ENCODE measurements at regions not wholly inside any gene's neighbourhood (a gene's known extent, or its start where the extent isn't known, plus 50 kb on each side); places are given as distances from the start of the nearest gene placed in this dataset.
"Not testable (repeated sequence)": the region's sequence is repeated elsewhere in the genome, so short reads cannot be mapped to it uniquely, and the experiment has no call there.

- no CpG with 5 or more reads among the region's 15 CpGs for WGBS (ENCODE audit: extremely low coverage, insufficient coverage, low lambda C conversion rate)
- DNase-seq, result no peak
- Histone ChIP-seq H3K36me3 (ENCODE audit: control insufficient read depth, insufficient read depth, low read length) (no peaks in the 10 kb centered on the region), H3K4ac (ENCODE audit: low read depth, low read length) (no peak overlapping the region), H3K27me3 (ENCODE audit: insufficient read depth, low read length, poor library complexity) (no peaks in the 10 kb centered on the region), H2BK5ac (ENCODE audit: low read length) (no peak overlapping the region), H3K79me2 (ENCODE audit: control insufficient read depth, insufficient read depth, low read length) (no peaks in the 10 kb centered on the region), H3K27ac (ENCODE audit: low read depth, low read length) (no peak overlapping the region), H3K4me1 (ENCODE audit: control insufficient read depth, low read depth, low read length) (no peaks in the 10 kb centered on the region), H4K8ac (ENCODE audit: low read depth, low read length) (no peak overlapping the region), H3K23ac (ENCODE audit: low read length) (no peak overlapping the region), H3K4me3 (ENCODE audit: low read length) (no peak overlapping the region), H3K79me1 (ENCODE audit: low read length) (no peaks in the 10 kb centered on the region), H4K5ac (ENCODE audit: low read length) (no peak overlapping the region), H3K9ac (ENCODE audit: low read length) (no peak overlapping the region), H2AK5ac (ENCODE audit: low read length) (no peak overlapping the region), H3K56ac (ENCODE audit: low read length) (no peak overlapping the region), H3K4me2 (ENCODE audit: low read length) (no peak overlapping the region), H2BK15ac (replicated peaks; ENCODE audit: low read depth) (no peak overlapping the region), H2BK120ac (ENCODE audit: low read depth, low read length) (no peak overlapping the region), H3K18ac (ENCODE audit: low read length) (no peak overlapping the region)
Measured at GRCh38 chr11:129709801-129710398, 105.7 kb upstream of the TMEM45B start.

GRCh38 chr11:129710423-129710822 is 105.2 kb upstream of the TMEM45B start:
- Histone ChIP-seq H3K56ac (ENCODE audit: low read length) (no peak overlapping the region), H3K27ac (ENCODE audit: low read depth, low read length) (no peak overlapping the region), H3K4me1 (ENCODE audit: control insufficient read depth, low read depth, low read length) (no peaks in the 10 kb centered on the region), H3K4me2 (ENCODE audit: low read length) (no peak overlapping the region), H2BK15ac (replicated peaks; ENCODE audit: low read depth) (no peak overlapping the region), H2BK120ac (ENCODE audit: low read depth, low read length) (no peak overlapping the region), H4K5ac (ENCODE audit: low read length) (no peak overlapping the region), H2BK5ac (ENCODE audit: low read length) (no peak overlapping the region), H3K79me1 (ENCODE audit: low read length) (no peaks in the 10 kb centered on the region), H3K79me2 (ENCODE audit: control insufficient read depth, insufficient read depth, low read length) (no peaks in the 10 kb centered on the region), H3K18ac (ENCODE audit: low read length) (no peak overlapping the region), H3K9ac (ENCODE audit: low read length) (no peak overlapping the region), H3K4ac (ENCODE audit: low read depth, low read length) (no peak overlapping the region), H3K23ac (ENCODE audit: low read length) (no peak overlapping the region), H2AK5ac (ENCODE audit: low read length) (no peak overlapping the region), H3K36me3 (ENCODE audit: control insufficient read depth, insufficient read depth, low read length) (no peaks in the 10 kb centered on the region), H3K27me3 (ENCODE audit: insufficient read depth, low read length, poor library complexity) (no peaks in the 10 kb centered on the region), H4K8ac (ENCODE audit: low read depth, low read length) (no peak overlapping the region), H3K4me3 (ENCODE audit: low read length) (no peak overlapping the region)
- DNase-seq, result no peak
- no CpG with 5 or more reads among the region's 2 CpGs for WGBS (ENCODE audit: extremely low coverage, insufficient coverage, low lambda C conversion rate)

- no peaks in the 10 kb centered on the region for H3K4me1 ChIP-seq (ENCODE audit: control insufficient read depth, low read depth, low read length)
Measured at GRCh38 chr11:129711760-129712159, 103.9 kb upstream of the TMEM45B start.

GRCh38 chr11:129712486-129713240 is 103.0 kb upstream of the TMEM45B start:
- not testable (repeated sequence) for H3K79me1 ChIP-seq (ENCODE audit: low read length); DNase-seq; H2AK5ac ChIP-seq (ENCODE audit: low read length); H2BK15ac ChIP-seq (replicated peaks; ENCODE audit: low read depth); H3K23ac ChIP-seq (ENCODE audit: low read length); H2BK5ac ChIP-seq (ENCODE audit: low read length); H3K79me2 ChIP-seq (ENCODE audit: control insufficient read depth, insufficient read depth, low read length); H4K8ac ChIP-seq (ENCODE audit: low read depth, low read length); H3K56ac ChIP-seq (ENCODE audit: low read length); H3K4me2 ChIP-seq (ENCODE audit: low read length); H4K5ac ChIP-seq (ENCODE audit: low read length); H3K4me1 ChIP-seq (ENCODE audit: control insufficient read depth, low read depth, low read length); H3K4me3 ChIP-seq (ENCODE audit: low read length); H3K27ac ChIP-seq (ENCODE audit: low read depth, low read length); H2BK120ac ChIP-seq (ENCODE audit: low read depth, low read length); H3K27me3 ChIP-seq (ENCODE audit: insufficient read depth, low read length, poor library complexity); H3K36me3 ChIP-seq (ENCODE audit: control insufficient read depth, insufficient read depth, low read length); H3K9ac ChIP-seq (ENCODE audit: low read length); H3K4ac ChIP-seq (ENCODE audit: low read depth, low read length); H3K18ac ChIP-seq (ENCODE audit: low read length)
- no CpG with 5 or more reads among the region's 25 CpGs for WGBS (ENCODE audit: extremely low coverage, insufficient coverage, low lambda C conversion rate)

More at GRCh38 chr11:129711760-129712159, 103.9 kb upstream of the TMEM45B start:
- Histone ChIP-seq H2BK15ac (replicated peaks; ENCODE audit: low read depth) (no peak overlapping the region), H3K79me2 (ENCODE audit: control insufficient read depth, insufficient read depth, low read length) (no peaks in the 10 kb centered on the region), H2BK5ac (ENCODE audit: low read length) (no peak overlapping the region), H3K4me2 (ENCODE audit: low read length) (no peak overlapping the region), H3K27ac (ENCODE audit: low read depth, low read length) (no peak overlapping the region), H3K9ac (ENCODE audit: low read length) (no peak overlapping the region), H3K36me3 (ENCODE audit: control insufficient read depth, insufficient read depth, low read length) (no peaks in the 10 kb centered on the region), H3K79me1 (ENCODE audit: low read length) (no peaks in the 10 kb centered on the region), H3K56ac (ENCODE audit: low read length) (no peak overlapping the region), H3K4ac (ENCODE audit: low read depth, low read length) (no peak overlapping the region), H3K23ac (ENCODE audit: low read length) (no peak overlapping the region), H2AK5ac (ENCODE audit: low read length) (no peak overlapping the region), H2BK120ac (ENCODE audit: low read depth, low read length) (no peak overlapping the region), H3K4me3 (ENCODE audit: low read length) (no peak overlapping the region), H4K8ac (ENCODE audit: low read depth, low read length) (no peak overlapping the region), H3K27me3 (ENCODE audit: insufficient read depth, low read length, poor library complexity) (no peaks in the 10 kb centered on the region), H3K18ac (ENCODE audit: low read length) (no peak overlapping the region), H4K5ac (ENCODE audit: low read length) (no peak overlapping the region)
- no CpG with 5 or more reads among the region's 3 CpGs for WGBS (ENCODE audit: extremely low coverage, insufficient coverage, low lambda C conversion rate)
- no peak for DNase-seq

GRCh38 chr11:129719037-129719436 is 96.6 kb upstream of the TMEM45B start:
- no peak overlapping the region for H2AK5ac ChIP-seq (ENCODE audit: low read length)
- no peaks in the 10 kb centered on the region for H3K27me3 ChIP-seq (ENCODE audit: insufficient read depth, low read length, poor library complexity)
- no peak overlapping the region for H3K4me3 ChIP-seq (ENCODE audit: low read length)
- H2BK5ac ChIP-seq (ENCODE audit: low read length), result no peak overlapping the region
- H3K79me2 ChIP-seq (ENCODE audit: control insufficient read depth, insufficient read depth, low read length), result no peaks in the 10 kb centered on the region
- no CpG with 5 or more reads among the region's 3 CpGs for WGBS (ENCODE audit: extremely low coverage, insufficient coverage, low lambda C conversion rate)
- no peak overlapping the region for H4K8ac ChIP-seq (ENCODE audit: low read depth, low read length)
- H3K36me3 ChIP-seq (ENCODE audit: control insufficient read depth, insufficient read depth, low read length), result no peaks in the 10 kb centered on the region
- no peaks in the 10 kb centered on the region for H3K4me1 ChIP-seq (ENCODE audit: control insufficient read depth, low read depth, low read length)
- no peak overlapping the region for H3K18ac ChIP-seq (ENCODE audit: low read length)
- H2BK15ac ChIP-seq (replicated peaks; ENCODE audit: low read depth), result no peak overlapping the region
- H2BK120ac ChIP-seq (ENCODE audit: low read depth, low read length), result no peak overlapping the region
- H3K27ac ChIP-seq (ENCODE audit: low read depth, low read length), result no peak overlapping the region
- H3K23ac ChIP-seq (ENCODE audit: low read length), result no peak overlapping the region
- H3K4me2 ChIP-seq (ENCODE audit: low read length), result no peak overlapping the region
- H3K9ac ChIP-seq (ENCODE audit: low read length), result no peak overlapping the region
- no peak for DNase-seq
- H3K79me1 ChIP-seq (ENCODE audit: low read length), result no peaks in the 10 kb centered on the region
- no peak overlapping the region for H3K56ac ChIP-seq (ENCODE audit: low read length)
- no peak overlapping the region for H4K5ac ChIP-seq (ENCODE audit: low read length)
- H3K4ac ChIP-seq (ENCODE audit: low read depth, low read length), result no peak overlapping the region
